ENCODE measurements at regions not wholly inside any gene's neighbourhood (a gene's known extent, or its start where the extent isn't known, plus 50 kb on each side); places are given as distances from the start of the nearest gene placed in this dataset.

DNA sequence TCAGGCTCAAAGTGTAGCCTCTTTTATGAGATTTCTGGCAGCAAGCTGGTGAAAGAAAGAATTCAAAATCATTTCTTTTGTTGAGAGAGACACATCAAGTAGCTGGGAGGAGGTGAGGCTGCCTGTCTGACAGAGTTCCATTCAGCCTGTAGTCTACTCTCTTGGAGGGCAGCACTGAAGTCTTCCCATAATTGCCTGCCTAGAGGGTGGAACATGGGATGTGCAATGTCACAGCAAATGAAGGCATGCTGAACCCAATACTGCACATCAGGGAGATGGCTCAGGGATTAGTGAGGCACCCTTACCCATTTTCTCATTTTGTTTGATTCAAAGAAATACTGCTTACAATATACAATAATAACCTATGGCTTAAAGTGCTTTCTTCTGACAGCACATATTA, 475.7 kb downstream of the TMEM232 start:
- Histone ChIP-seq H3K23ac (ENCODE audit: low read depth, low read length) (no peak overlapping the region), H3K4ac (ENCODE audit: low read depth, low read length) (no peak overlapping the region), H3K9me3 (ENCODE audit: control insufficient read depth, insufficient read depth, low read length) (no peaks in the 10 kb centered on the region), H2BK5ac (ENCODE audit: low read depth, low read length, poor library complexity, severe bottlenecking) (no peak overlapping the region), H3K27me3 (ENCODE audit: control insufficient read depth, insufficient read depth, low read length) (no peaks in the 10 kb centered on the region), H3K4me2 (ENCODE audit: low read depth, low read length) (no peak overlapping the region), H2BK120ac (ENCODE audit: low read depth, low read length) (no peak overlapping the region), H3K27ac (ENCODE audit: insufficient read depth, low read length) (no peak overlapping the region), H3K9ac (ENCODE audit: low read depth, low read length) (no peak overlapping the region), H3K14ac (replicated peaks; ENCODE audit: low read depth, low read length) (no peak overlapping the region), H2AK9ac (replicated peaks; ENCODE audit: low read depth, low read length, poor library complexity) (no peak overlapping the region), H4K20me1 (ENCODE audit: insufficient read depth, low read length) (no peaks in the 10 kb centered on the region), H3K4me3 (ENCODE audit: insufficient read depth, low read depth, low read length) (no peak overlapping the region), H2BK20ac (ENCODE audit: low read depth, low read length) (no peak overlapping the region), H3K9me1 (ENCODE audit: insufficient read depth, low read length) (no peaks in the 10 kb centered on the region), H2AK5ac (ENCODE audit: low read depth, low read length) (no peak overlapping the region), H2AFZ (replicated peaks; ENCODE audit: low read length, poor library complexity) (no peak overlapping the region), H3K79me1 (ENCODE audit: low read depth in 1 of 2, low read length in 2 of 2) (no peaks in the 10 kb centered on the region), H3K56ac (ENCODE audit: extremely low read depth, insufficient read depth, low read length) (no peak overlapping the region), H4K5ac (ENCODE audit: low read depth, low read length) (no peak overlapping the region), H3K36me3 (ENCODE audit: control insufficient read depth, insufficient read depth, low read length) (no peaks in the 10 kb centered on the region), H4K91ac (ENCODE audit: insufficient read depth, low read depth, low read length) (no peak overlapping the region), H3K18ac (ENCODE audit: low read depth, low read length) (no peak overlapping the region), H4K8ac (ENCODE audit: low read depth in 2 of 2, low read length in 2 of 2) (no peak overlapping the region), H3K4me1 (ENCODE audit: control insufficient read depth, insufficient read depth, low read length) (no peaks in the 10 kb centered on the region), H2BK15ac (ENCODE audit: low read depth, low read length) (no peak overlapping the region)
- TF ChIP-seq POLR2A (IDR thresholded peaks at IDR 0.05; ENCODE audit: low read depth, low read length) (no peak), ELK1 (IDR thresholded peaks at IDR 0.05; ENCODE audit: borderline replicate concordance, low read depth, low read length) (no peak), RAD21 (IDR thresholded peaks at IDR 0.05; ENCODE audit: low read length) (no peak), NFE2L2 (IDR thresholded peaks at IDR 0.05; ENCODE audit: low read depth, low read length) (no peak), RCOR1 (IDR thresholded peaks at IDR 0.05; ENCODE audit: insufficient replicate concordance, low read length) (no peak), USF2 (IDR thresholded peaks at IDR 0.05; ENCODE audit: low read depth, low read length) (no peak), MAZ (IDR thresholded peaks at IDR 0.05; ENCODE audit: borderline replicate concordance, low read depth, low read length) (no peak), RFX5 (IDR thresholded peaks at IDR 0.05; ENCODE audit: low read depth, low read length) (no peak), CEBPB (IDR thresholded peaks at IDR 0.05; ENCODE audit: low read depth, low read length) (no peak), BHLHE40 (IDR thresholded peaks at IDR 0.05; ENCODE audit: low read depth, low read length) (no peak), FOS (IDR thresholded peaks at IDR 0.05; ENCODE audit: low read depth, low read length) (no peak), SMC3 (IDR thresholded peaks at IDR 0.05; ENCODE audit: low read depth, low read length) (no peak), MAFK (IDR thresholded peaks at IDR 0.05; ENCODE audit: low read depth, low read length) (no peak)
- TF ChIP-seq, protein P1, sequence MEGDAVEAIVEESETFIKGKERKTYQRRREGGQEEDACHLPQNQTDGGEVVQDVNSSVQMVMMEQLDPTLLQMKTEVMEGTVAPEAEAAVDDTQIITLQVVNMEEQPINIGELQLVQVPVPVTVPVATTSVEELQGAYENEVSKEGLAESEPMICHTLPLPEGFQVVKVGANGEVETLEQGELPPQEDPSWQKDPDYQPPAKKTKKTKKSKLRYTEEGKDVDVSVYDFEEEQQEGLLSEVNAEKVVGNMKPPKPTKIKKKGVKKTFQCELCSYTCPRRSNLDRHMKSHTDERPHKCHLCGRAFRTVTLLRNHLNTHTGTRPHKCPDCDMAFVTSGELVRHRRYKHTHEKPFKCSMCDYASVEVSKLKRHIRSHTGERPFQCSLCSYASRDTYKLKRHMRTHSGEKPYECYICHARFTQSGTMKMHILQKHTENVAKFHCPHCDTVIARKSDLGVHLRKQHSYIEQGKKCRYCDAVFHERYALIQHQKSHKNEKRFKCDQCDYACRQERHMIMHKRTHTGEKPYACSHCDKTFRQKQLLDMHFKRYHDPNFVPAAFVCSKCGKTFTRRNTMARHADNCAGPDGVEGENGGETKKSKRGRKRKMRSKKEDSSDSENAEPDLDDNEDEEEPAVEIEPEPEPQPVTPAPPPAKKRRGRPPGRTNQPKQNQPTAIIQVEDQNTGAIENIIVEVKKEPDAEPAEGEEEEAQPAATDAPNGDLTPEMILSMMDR (conservative IDR thresholded peaks at IDR 0.05; ENCODE audit: low read depth, low read length) = no peak
- no peak for ATAC-seq (ENCODE audit: low read depth)
- intact Hi-C loops (cut with micrococcal nuclease) = no loop called here
- ChIA-PET CTCF (no interaction called here), POLR2A (ENCODE audit: unreplicated experiment) (no interaction called here)
- in situ Hi-C loops (cut with MboI; ENCODE audit: low sequenced_read_pairs) = no loop called here
- dilution Hi-C loops (cut with HindIII; ENCODE audit: low sequenced_read_pairs, unreplicated experiment) = no loop called here
- BruUV-seq (replicated peaks) = no TSS peak
- DNase-seq = no peak

Data from IMR-90 (cell line).